ENCODE measurements at regions not wholly inside any gene's neighbourhood (a gene's known extent, or its start where the extent isn't known, plus 50 kb on each side); places are given as distances from the start of the nearest gene placed in this dataset.

DNA sequence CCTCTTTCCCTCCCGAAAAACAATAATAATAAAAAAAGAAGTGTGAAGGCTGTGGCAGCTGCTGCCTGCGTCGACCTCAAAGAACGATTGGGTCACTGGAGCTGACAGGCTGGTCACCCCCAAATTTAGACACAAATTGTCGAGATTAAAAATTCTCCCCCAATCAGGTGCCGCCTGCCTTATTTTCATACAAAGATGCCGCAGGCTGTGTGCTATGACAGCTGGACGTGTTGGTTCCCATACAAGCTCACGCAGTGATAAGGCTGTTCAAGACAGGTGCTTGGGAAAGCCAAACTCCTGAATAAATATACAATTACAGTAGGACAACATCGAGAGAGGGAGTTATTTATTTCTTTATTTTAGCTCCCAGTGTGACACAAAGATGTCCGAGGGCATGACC is 1041.8 kb downstream of the VRK1 start:
- H4K20me1 ChIP-seq: no peaks in the 10 kb centered on the region
- H3K27ac ChIP-seq: no peak overlapping the region
- no peak overlapping the region for H3K4me2 ChIP-seq
- no peaks in the 10 kb centered on the region for H3K36me3 ChIP-seq
- TF ChIP-seq Cebpa-rat (IDR thresholded peaks at IDR 0.05): no peak
- no peaks in the 10 kb centered on the region for H3K9me3 ChIP-seq (replicated peaks in 1 of 11)
- peaks cover 0 to 4% (median 0%) of the 10 kb centered on the region in 10 experiments; a peak in 1 of 20 replicates for H3K4me1 ChIP-seq
- no peak overlapping the region for H3K9ac ChIP-seq
- H3K4me3 ChIP-seq: no peak overlapping the region
- H3K27me3 ChIP-seq: no peaks in the 10 kb centered on the region

DNA sequence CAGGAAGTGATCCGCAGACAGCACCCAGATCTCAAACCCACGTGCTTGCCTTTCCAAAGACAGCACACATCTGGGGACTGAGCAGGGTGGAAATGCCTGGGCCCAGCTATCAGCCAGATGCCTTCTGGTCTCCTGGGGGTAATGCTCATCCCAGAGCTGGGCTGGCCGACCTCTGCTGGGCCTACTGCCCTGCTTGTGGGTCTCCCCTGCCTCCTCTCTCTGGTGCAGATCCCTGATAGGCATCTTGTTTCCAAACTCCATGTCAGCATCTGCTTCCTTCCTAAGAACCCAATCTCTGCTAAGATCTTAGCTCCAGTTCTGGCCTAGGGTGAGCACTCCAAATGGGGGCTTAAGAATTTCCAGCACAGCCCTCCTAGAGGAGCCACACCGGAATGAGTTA is 1043.0 kb downstream of the VRK1 start:
- Histone ChIP-seq H3K4me2 (no peak overlapping the region), H3K9ac (no peak overlapping the region)
- no peak for TF ChIP-seq Cebpa-rat (IDR thresholded peaks at IDR 0.05)

DNA sequence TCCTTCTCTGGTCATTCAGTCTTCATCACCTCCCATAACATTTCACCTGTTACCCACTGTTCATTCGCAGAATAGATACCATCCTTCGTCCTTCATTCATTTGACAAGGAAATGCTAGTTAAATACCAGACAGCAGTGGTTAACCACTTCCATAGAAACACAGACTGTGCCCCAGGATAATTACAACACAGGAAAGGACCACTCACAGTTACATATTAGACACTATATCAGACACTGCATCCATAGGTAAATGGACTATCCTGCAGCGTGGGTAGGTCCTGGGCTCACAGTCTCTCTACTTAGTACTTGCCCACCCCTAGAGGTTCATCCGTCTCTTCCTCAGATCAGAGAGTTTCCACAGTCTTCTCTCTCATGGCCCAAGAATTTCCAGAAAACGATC is 1044.6 kb downstream of the VRK1 start:
- H3K36me3 ChIP-seq: no peaks in the 10 kb centered on the region
- no peak overlapping the region for H3K27ac ChIP-seq
- H3K4me2 ChIP-seq: peak overlapping the region in 2 of 11 experiments; percentile 1 to 16; a peak in 2 of 22 replicates
- no peak overlapping the region for H3K9ac ChIP-seq
- no peak for TF ChIP-seq Cebpa-rat (IDR thresholded peaks at IDR 0.05)
- H3K4me1 ChIP-seq: peaks cover 0 to 4% (median 0%) of the 10 kb centered on the region in 10 experiments; a peak in 1 of 20 replicates
- no peaks in the 10 kb centered on the region for H3K9me3 ChIP-seq (replicated peaks in 1 of 11)
- no peaks in the 10 kb centered on the region for H3K27me3 ChIP-seq
- no peaks in the 10 kb centered on the region for H4K20me1 ChIP-seq
- no peak overlapping the region for H3K4me3 ChIP-seq

More for the DNA sequence above, 1043.0 kb downstream of the VRK1 start:
- Histone ChIP-seq H3K4me3 (no peak overlapping the region), H3K27me3 (no peaks in the 10 kb centered on the region), H4K20me1 (no peaks in the 10 kb centered on the region), H3K27ac (no peak overlapping the region), H3K4me1 (peaks cover 0 to 4% (median 0%) of the 10 kb centered on the region in 10 experiments; a peak in 1 of 20 replicates), H3K36me3 (no peaks in the 10 kb centered on the region), H3K9me3 (replicated peaks in 1 of 11) (no peaks in the 10 kb centered on the region)

DNA sequence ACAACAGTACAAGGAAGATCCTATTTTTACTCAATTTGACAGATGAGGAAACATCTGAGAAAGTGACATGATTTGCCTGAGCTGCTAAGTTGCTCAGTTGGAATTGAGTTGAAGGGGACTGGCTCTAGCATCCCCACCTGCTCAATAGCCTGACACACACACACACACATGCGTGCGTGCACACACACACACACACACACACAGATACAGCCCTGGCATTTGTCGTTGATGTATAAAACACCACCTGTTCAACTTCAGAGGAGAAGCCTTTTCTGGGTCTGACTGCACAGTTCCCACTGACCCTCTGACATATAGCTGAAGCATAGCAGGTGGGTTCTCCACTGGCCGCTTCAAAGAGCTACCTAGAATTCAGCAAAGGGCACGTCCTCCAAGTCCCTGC is 1045.9 kb downstream of the VRK1 start:
- H3K27me3 ChIP-seq: no peaks in the 10 kb centered on the region
- no peaks in the 10 kb centered on the region for H4K20me1 ChIP-seq
- H3K36me3 ChIP-seq: no peaks in the 10 kb centered on the region
- H3K27ac ChIP-seq: no peak overlapping the region
- no peaks in the 10 kb centered on the region for H3K9me3 ChIP-seq (replicated peaks in 1 of 11)
- TF ChIP-seq Cebpa-rat (IDR thresholded peaks at IDR 0.05): no peak
- no peak overlapping the region for H3K9ac ChIP-seq
- H3K4me1 ChIP-seq: peaks cover 0 to 4% (median 0%) of the 10 kb centered on the region in 10 experiments; a peak in 1 of 20 replicates
- no peak overlapping the region for H3K4me3 ChIP-seq
- H3K4me2 ChIP-seq: no peak overlapping the region

DNA sequence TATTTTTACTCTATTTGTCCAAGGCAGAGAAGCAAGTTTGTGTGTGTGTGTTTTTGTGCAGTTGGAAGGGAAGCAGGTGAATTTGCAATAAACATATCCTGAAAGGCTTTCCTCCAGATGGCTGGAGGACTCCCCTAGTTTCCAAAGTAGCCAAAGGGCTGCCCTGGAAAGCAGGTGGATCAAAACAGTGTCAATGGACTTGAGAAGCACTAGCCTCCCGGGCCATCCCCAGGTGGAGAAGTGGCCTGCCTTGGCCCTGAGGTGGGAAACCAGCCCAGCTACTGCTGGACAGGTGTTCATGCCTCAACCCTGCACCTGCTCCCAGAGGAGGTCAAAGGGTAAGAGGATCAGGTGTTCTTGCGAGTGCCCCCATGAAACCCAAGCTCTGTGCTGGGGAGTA is 1046.9 kb downstream of the VRK1 start:
- TF ChIP-seq Cebpa-rat (IDR thresholded peaks at IDR 0.05): no peak
- Histone ChIP-seq H3K27me3 (no peaks in the 10 kb centered on the region), H3K27ac (no peak overlapping the region), H3K4me3 (no peak overlapping the region), H3K9ac (no peak overlapping the region), H3K4me2 (no peak overlapping the region), H3K9me3 (replicated peaks in 1 of 11) (no peaks in the 10 kb centered on the region), H3K36me3 (no peaks in the 10 kb centered on the region), H3K4me1 (peaks cover 0 to 4% (median 0%) of the 10 kb centered on the region in 10 experiments; a peak in 1 of 20 replicates), H4K20me1 (no peaks in the 10 kb centered on the region)

DNA sequence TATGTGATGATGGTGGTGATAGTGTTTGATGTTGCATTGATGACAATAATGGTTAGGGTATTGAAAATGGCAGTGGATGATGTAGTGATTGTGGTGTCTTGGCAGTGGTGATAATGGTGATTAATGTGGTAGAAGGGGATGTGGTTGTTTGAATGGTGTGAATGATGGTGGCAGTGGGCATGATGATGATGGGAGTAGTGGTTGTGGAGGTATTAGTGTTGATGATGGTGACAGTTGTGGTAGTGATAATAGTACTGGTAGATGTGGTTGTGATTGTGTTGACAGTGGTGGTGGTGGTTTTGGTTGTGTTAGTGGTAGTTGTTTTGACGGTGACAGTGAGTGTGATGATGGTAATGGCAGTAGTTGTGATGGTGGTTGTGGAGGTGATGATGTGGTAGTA is 1049.0 kb downstream of the VRK1 start:
- Histone ChIP-seq H3K27ac (no peak overlapping the region), H3K9me3 (replicated peaks in 1 of 11) (no peaks in the 10 kb centered on the region), H3K27me3 (no peaks in the 10 kb centered on the region), H4K20me1 (no peaks in the 10 kb centered on the region), H3K36me3 (no peaks in the 10 kb centered on the region), H3K4me2 (no peak overlapping the region), H3K9ac (no peak overlapping the region), H3K4me1 (peaks cover 0 to 4% (median 0%) of the 10 kb centered on the region in 10 experiments; a peak in 1 of 20 replicates), H3K4me3 (no peak overlapping the region)
- no peak for TF ChIP-seq Cebpa-rat (IDR thresholded peaks at IDR 0.05)

DNA sequence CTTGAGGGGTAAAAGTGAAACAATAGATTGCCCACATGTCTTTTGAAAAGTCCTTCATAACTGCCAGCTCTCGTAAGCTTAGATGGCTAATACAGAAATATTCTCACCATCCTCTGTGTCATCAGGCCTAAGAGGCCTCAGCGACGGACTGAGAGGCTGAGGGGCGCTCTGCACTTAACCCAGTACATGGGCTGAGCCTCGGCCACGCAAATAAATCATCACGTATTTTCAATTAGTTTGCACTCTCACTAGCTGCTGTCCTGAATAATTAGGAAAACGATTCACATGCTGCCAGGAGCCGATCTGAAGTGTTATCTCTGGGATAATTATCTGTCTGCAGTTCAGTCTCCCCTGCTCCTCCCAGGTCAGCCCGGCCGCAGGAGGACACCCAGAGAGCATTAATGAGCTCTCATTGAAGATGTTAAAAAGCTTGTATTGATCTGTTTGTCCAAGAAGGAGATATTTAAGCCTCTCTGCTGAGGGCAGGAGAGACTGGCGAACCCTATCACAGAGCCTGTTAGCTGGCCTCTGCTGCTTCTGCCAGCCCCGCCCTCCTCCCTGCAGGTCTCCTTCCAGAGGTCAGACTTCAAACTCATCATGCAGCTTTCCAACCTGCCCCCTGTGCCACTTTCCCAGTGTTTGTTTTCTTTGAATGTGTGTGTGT is 1051.3 kb downstream of the VRK1 start:
- TF ChIP-seq Cebpa-rat (IDR thresholded peaks at IDR 0.05): no peak
- Histone ChIP-seq H3K27ac (no peak overlapping the region), H3K4me1 (no peaks in the 10 kb centered on the region), H3K36me3 (no peaks in the 10 kb centered on the region), H4K20me1 (no peaks in the 10 kb centered on the region), H3K4me2 (no peak overlapping the region), H3K9me3 (replicated peaks in 1 of 11) (no peaks in the 10 kb centered on the region), H3K27me3 (no peaks in the 10 kb centered on the region), H3K4me3 (no peak overlapping the region), H3K9ac (no peak overlapping the region)

DNA sequence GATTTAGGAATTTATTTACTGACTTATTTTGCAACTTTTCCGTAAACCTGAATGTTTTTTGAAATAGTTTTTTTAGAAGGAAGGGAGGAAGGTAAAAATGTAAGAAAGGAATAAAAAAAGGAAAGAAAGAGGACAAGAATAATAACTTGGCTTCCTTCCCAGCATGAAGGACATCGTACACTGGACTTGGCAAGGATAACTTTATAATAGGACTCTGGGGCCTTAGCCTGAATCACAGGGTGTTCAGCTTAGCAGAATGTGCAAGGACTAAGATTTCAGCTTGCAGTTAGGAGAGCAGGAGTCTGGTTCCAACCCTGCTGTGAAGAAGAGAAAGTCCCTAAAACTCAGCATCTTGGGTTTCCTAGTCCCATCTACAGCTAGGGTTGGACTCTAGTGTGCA is 1053.3 kb downstream of the VRK1 start:
- H3K27me3 ChIP-seq: no peaks in the 10 kb centered on the region
- no peaks in the 10 kb centered on the region for H3K36me3 ChIP-seq
- no peak overlapping the region for H3K9ac ChIP-seq
- H3K9me3 ChIP-seq (replicated peaks in 1 of 11): no peaks in the 10 kb centered on the region
- H3K4me1 ChIP-seq: no peaks in the 10 kb centered on the region
- no peak overlapping the region for H3K4me2 ChIP-seq
- no peaks in the 10 kb centered on the region for H4K20me1 ChIP-seq
- H3K4me3 ChIP-seq: no peak overlapping the region
- H3K27ac ChIP-seq: no peak overlapping the region
- TF ChIP-seq Cebpa-rat (IDR thresholded peaks at IDR 0.05): no peak

DNA sequence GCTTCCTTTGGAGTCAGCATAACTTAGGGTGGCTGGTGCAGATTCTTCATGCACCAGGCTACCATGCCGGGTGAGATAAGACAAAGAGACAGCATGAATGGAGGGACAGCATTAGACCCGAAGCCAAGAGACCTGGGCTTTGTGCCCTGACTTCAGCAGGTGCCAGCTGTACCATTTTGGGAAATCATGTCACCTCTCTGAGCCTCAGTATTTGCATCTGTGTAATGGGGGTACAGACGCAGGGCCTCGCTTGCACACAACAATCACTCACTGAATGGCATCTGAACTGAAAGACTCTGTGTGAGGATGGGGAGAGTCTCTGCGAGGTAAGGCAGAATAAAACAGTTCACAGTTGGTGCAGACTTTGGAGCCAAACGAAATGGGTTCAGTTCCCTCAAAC is 1053.7 kb downstream of the VRK1 start:
- H3K9ac ChIP-seq: no peak overlapping the region
- no peak overlapping the region for H3K27ac ChIP-seq
- no peaks in the 10 kb centered on the region for H4K20me1 ChIP-seq
- H3K4me2 ChIP-seq: no peak overlapping the region
- H3K9me3 ChIP-seq (replicated peaks in 1 of 11): no peaks in the 10 kb centered on the region
- H3K27me3 ChIP-seq: no peaks in the 10 kb centered on the region
- no peaks in the 10 kb centered on the region for H3K4me1 ChIP-seq
- TF ChIP-seq Cebpa-rat (IDR thresholded peaks at IDR 0.05): no peak
- no peak overlapping the region for H3K4me3 ChIP-seq
- no peaks in the 10 kb centered on the region for H3K36me3 ChIP-seq

DNA sequence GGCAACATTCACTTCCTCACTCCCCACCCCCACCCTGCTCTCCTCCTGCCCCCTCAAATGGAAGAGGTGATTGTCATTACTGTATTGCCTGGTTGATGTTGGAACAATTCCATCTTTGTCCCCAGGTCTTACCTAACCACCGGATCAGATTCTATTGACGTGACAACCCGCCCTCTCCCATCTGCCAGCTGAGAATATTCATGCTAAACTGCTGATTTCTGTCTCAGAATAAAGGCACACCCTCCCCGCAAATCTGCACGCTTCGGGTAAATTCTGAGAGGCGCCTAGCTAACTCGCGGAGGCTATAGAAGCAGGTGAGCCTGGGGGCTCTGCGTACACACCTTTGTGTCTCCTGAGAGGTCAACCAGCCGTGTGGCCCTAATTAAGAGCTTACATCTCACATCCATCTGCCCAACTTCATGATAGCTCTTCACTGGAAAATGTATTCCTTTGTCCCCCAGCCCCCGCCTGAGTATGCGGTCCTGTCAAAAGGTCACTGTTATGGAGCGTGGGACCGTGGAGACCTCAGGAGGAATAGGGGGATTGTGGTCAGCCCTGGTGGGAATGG is 1054.3 kb downstream of the VRK1 start:
- Histone ChIP-seq H3K4me2 (no peak overlapping the region), H3K9me3 (replicated peaks in 1 of 11) (no peaks in the 10 kb centered on the region), H3K27me3 (no peaks in the 10 kb centered on the region), H3K9ac (no peak overlapping the region), H3K27ac (no peak overlapping the region), H3K4me3 (no peak overlapping the region), H4K20me1 (no peaks in the 10 kb centered on the region), H3K36me3 (no peaks in the 10 kb centered on the region), H3K4me1 (no peaks in the 10 kb centered on the region)
- TF ChIP-seq Cebpa-rat (IDR thresholded peaks at IDR 0.05): no peak

All from BLaER1 treated with 17β-estradiol and CSF1 and Interleukin-3, amounts not matched to agents 10 nM and 100 nM (cell line).